HL-60 (cell line): ENCODE measurements at regions not wholly inside any gene's neighbourhood (a gene's known extent, or its start where the extent isn't known, plus 50 kb on each side); places are given as distances from the start of the nearest gene placed in this dataset.
"Not testable (repeated sequence)": the region's sequence is repeated elsewhere in the genome, so short reads cannot be mapped to it uniquely, and the experiment has no call there.

ENCODE experiments used
- DNase-seq, 2 experiments: peaks; one replicate each; pipeline ENCODE4 v3.0.0-alpha.2; 2010 to 2020; ENCODE audit warnings: low read depth in 1 of 2, low spot score in 1 of 2
- H3K27ac ChIP-seq: fragments of 250-450 bp; sonication (Bioruptor Pico); replicated peaks from 2 replicates; pipeline ENCODE4 v1.5.1; 2020; ENCODE audit warnings: mild to moderate bottlenecking, moderate library complexity
- H3K27me3 ChIP-seq: fragments of 250-450 bp; sonication (Bioruptor Pico); 2 replicates; pipeline ENCODE4 v1.5.1; 2021; ENCODE audit warnings: mild to moderate bottlenecking, moderate library complexity; ENCODE audit not compliant: insufficient read depth, poor library complexity, severe bottlenecking
- H3K4me3 ChIP-seq: replicated peaks from 2 replicates; pipeline ENCODE4 v1.5.1; 2011; ENCODE audit warnings: mild to moderate bottlenecking, control low read depth, low read length; ENCODE audit not compliant: insufficient read depth
- CTCF ChIP-seq: IDR thresholded peaks from one replicate; pipeline ENCODE4 v1.5.1; 2011; ENCODE audit warnings: low read length, control low read depth, inconsistent platforms; ENCODE audit not compliant: insufficient read depth
- GABPA ChIP-seq: IDR thresholded peaks from 2 replicates; pipeline ENCODE4 v1.6.1; 2012; ENCODE audit warnings: low read depth
- POLR2AphosphoS5 ChIP-seq: IDR thresholded peaks from 2 replicates; pipeline ENCODE4 v1.6.1; 2012; ENCODE audit warnings: low read depth
- REST ChIP-seq: IDR thresholded peaks from 2 replicates; pipeline ENCODE4 v1.6.1; 2012; ENCODE audit warnings: low read depth; ENCODE audit not compliant: insufficient replicate concordance
- SPI1 ChIP-seq: IDR thresholded peaks from 2 replicates; pipeline ENCODE4 v1.6.1; 2012; ENCODE audit warnings: low read depth, mild to moderate bottlenecking, borderline replicate concordance

DNA sequence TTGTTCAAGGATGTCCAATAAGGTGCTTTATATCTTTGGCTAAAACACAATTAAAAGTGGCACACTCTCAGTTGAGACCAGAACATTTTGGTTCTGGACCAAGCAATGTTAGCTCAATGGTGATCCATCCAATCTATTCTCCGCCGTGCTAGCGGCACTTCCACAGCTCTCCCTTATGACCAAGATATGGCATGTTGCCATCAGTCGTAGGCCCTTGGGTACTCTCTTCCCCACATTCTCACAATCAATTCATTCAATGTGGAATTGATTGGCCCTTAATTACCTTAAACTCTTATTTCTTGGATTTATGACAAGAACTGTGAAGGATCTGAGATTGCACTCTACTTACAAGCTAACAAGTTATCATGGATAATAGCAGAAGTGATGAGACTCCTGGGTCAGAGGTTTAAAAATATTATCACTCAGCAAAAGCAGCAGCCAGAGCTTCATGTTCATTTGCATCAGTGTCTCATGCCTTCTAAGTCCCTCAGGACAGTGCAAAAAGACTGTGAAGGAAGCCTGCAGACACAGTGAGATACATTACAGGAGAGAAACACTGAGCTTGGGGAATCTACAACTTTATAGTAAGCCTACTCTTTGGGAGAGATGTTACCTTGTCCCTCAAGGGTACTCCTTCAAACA is 80.0 kb upstream of the ARG1 start:
- TF ChIP-seq POLR2AphosphoS5 (no peak), CTCF (no peak), REST (no peak), SPI1 (no peak), GABPA (no peak)
- no peak for DNase-seq
- Histone ChIP-seq H3K27ac (no peak overlapping the region), H3K4me3 (no peak overlapping the region), H3K27me3 (no peaks in the 10 kb centered on the region)

DNA sequence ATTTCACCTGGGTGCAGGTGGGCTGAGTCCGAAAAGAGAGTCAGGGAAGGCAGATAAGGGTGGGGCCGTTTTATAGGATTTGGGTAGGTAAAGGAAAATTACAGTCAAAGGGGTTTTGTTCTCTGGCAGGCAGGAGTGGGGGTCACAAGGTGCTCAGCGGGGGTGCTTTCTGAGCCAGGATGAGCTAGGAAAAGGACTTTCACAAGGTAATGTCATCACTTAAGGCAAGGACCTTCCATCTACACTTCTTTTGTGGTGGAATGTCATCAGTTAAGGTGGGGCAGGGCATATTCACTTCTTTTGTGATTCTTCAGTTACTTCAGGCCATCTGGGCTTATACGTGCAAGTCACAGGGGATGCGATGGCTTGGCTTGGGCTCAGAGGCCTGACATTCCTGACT is 68.6 kb upstream of the ARG1 start:
- DNase-seq, H3K4me3 ChIP-seq, H3K27ac ChIP-seq, H3K27me3 ChIP-seq: not testable (repeated sequence)

GRCh38 chr6:131510094-131510493 is 62.9 kb upstream of the ARG1 start:
- no peak for TF ChIP-seq SPI1
- TF ChIP-seq REST = no peak
- TF ChIP-seq GABPA = no peak
- no peak for TF ChIP-seq POLR2AphosphoS5
- TF ChIP-seq CTCF = no peak
- H3K27me3 ChIP-seq = no peaks in the 10 kb centered on the region
- no peak for DNase-seq
- no peak overlapping the region for H3K4me3 ChIP-seq
- no peak overlapping the region for H3K27ac ChIP-seq

GRCh38 chr6:131510591-131510990 is 62.4 kb upstream of the ARG1 start:
- no peak overlapping the region for H3K27ac ChIP-seq
- DNase-seq = no peak
- H3K4me3 ChIP-seq = no peak overlapping the region
- TF ChIP-seq REST (no peak), GABPA (no peak), CTCF (no peak), SPI1 (no peak), POLR2AphosphoS5 (no peak)
- H3K27me3 ChIP-seq = no peaks in the 10 kb centered on the region
